Right lobe of liver (tissue), 4 donors: ENCODE measurements at regions not wholly inside any gene's neighbourhood (a gene's known extent, or its start where the extent isn't known, plus 50 kb on each side); places are given as distances from the start of the nearest gene placed in this dataset.

Experiments used
- CTCF ChIP-seq, 4 donors: fragments of 200-600 bp in 3 of 4; fragments of 450-650 bp in 1 of 4; IDR thresholded peaks; one replicate each; pipeline versions ENCODE4 v1.5.1 to v1.8.0; 2016 to 2022; ENCODE audit warnings: antibody characterized with exemption in 4 of 4, mild to moderate bottlenecking in 2 of 4
- POLR2A ChIP-seq: fragments of 450-650 bp; IDR thresholded peaks from one replicate; pipeline ENCODE4 v1.6.1; 2017; ENCODE audit warnings: antibody characterized with exemption, mild to moderate bottlenecking
- donor health status: DM: no; HTN: no; CAD: no.
- donor health status: DM: no; HTN: no; CAD: no.
- donor health status: DM: no; HTN: yes; CAD: no.

GRCh38 chr9:106059886-106060285, 365.5 kb downstream of the TMEM38B start:
- TF ChIP-seq CTCF (IDR thresholded peaks at IDR 0.05) (no peak), POLR2A (no peak)
